Endothelial cell of umbilical vein (primary cell): ENCODE measurements at regions not wholly inside any gene's neighbourhood (a gene's known extent, or its start where the extent isn't known, plus 50 kb on each side); places are given as distances from the start of the nearest gene placed in this dataset.

Experiments
- BruUV-seq: library from RNA; stranded (reverse); fragments of 400-500 nt; replicated peaks from 2 replicates; lab custom pipeline; 2021; lab: Mats Ljungman, UMichigan
- CTCF ChIA-PET: fragments of 300-600, 350-600 bp; sonication (Branson Sonifier 250); formaldehyde crosslinking; loops from one replicate; lab custom pipeline; 2021; ENCODE audit warnings: antibody characterized with exemption, inconsistent platforms; lab: Charles Lee
- POLR2A ChIA-PET: fragments of 300-600, 350-600 bp; sonication (Branson Sonifier 250); formaldehyde crosslinking; loops from one replicate; lab custom pipeline; 2021; ENCODE audit warnings: antibody characterized with exemption, inconsistent platforms; lab: Charles Lee
- DNase-seq: peaks from one replicate; pipeline ENCODE4 v3.0.0-alpha.2; 2011; ENCODE audit warnings: low read depth, low spot score
- FAIRE-seq: peaks from 2 replicates; lab custom pipeline; 2011; peaks lifted over from hg19 to GRCh38; lab: Jason Lieb, UNC
- H2AFZ ChIP-seq: 2 replicates; pipeline ENCODE4 v1.6.0; 2012; ENCODE audit warnings: low read depth, low read length, control low read depth, inconsistent platforms
- H3K27ac ChIP-seq: 2 replicates; pipeline ENCODE4 v1.5.1; 2011; ENCODE audit warnings: low read depth, mild to moderate bottlenecking, control low read depth, low read length, moderate library complexity; ENCODE audit not compliant: insufficient read depth
- H3K27me3 ChIP-seq, 2 experiments: 2 replicates each; pipeline versions ENCODE4 v1.6.0 to v1.6.1; 2011; ENCODE audit warnings: low read length in 2 of 2, mixed read lengths in 1 of 2; ENCODE audit not compliant: control insufficient read depth in 2 of 2, insufficient read depth in 2 of 2
- H3K36me3 ChIP-seq, 2 experiments: 2 replicates in 1 of 2; 3 replicates in 1 of 2; pipeline ENCODE4 v1.5.1; 2011; ENCODE audit warnings: low read length in 2 of 2, mild to moderate bottlenecking in 1 of 2, moderate library complexity in 1 of 2; ENCODE audit not compliant: control insufficient read depth in 2 of 2, insufficient read depth in 2 of 2; ENCODE audit errors: extremely low read depth in 1 of 2
- H3K4me1 ChIP-seq: 3 replicates; pipeline ENCODE4 v1.5.1; 2011; ENCODE audit warnings: mild to moderate bottlenecking, low read length; ENCODE audit not compliant: control insufficient read depth, insufficient read depth; ENCODE audit errors: extremely low read depth
- H3K4me2 ChIP-seq: 2 replicates; pipeline ENCODE4 v1.6.1; 2011; ENCODE audit warnings: low read length, control low read depth, mixed read lengths; ENCODE audit not compliant: insufficient read depth
- H3K4me3 ChIP-seq, 3 experiments: fragments of 200-600 bp in 1 of 3; sonication (generic), shearing (Covaris generic) in 1 of 3; replicated peaks in 1 of 3; 2 replicates each; pipeline ENCODE4 v1.5.1; 2011 to 2016; ENCODE audit warnings: control low read depth in 3 of 3, low read length in 3 of 3, mild to moderate bottlenecking in 2 of 3, inconsistent platforms in 1 of 3, low read depth in 1 of 3, moderate library complexity in 1 of 3; ENCODE audit not compliant: insufficient read depth in 1 of 3
- H3K79me2 ChIP-seq: 2 replicates; pipeline ENCODE4 v1.6.0; 2012; ENCODE audit warnings: low read length, inconsistent platforms; ENCODE audit not compliant: control insufficient read depth, insufficient read depth
- H3K9ac ChIP-seq: replicated peaks from 2 replicates; pipeline ENCODE3; 2011; ENCODE audit warnings: low read length, control low read depth; ENCODE audit not compliant: insufficient read depth; ENCODE audit errors: extremely low read depth
- H3K9me1 ChIP-seq: replicated peaks from 3 replicates; pipeline ENCODE4 v1.6.0; 2011; ENCODE audit warnings: mild to moderate bottlenecking, low read length; ENCODE audit not compliant: control insufficient read depth, insufficient read depth; ENCODE audit errors: extremely low read depth
- H3K9me3 ChIP-seq: replicated peaks from 2 replicates; pipeline ENCODE4 v1.5.1; 2012; ENCODE audit warnings: low read length, inconsistent platforms; ENCODE audit not compliant: control insufficient read depth, insufficient read depth
- H4K20me1 ChIP-seq: replicated peaks from 2 replicates; pipeline ENCODE3; 2011; ENCODE audit warnings: mild to moderate bottlenecking, low read length; ENCODE audit not compliant: control insufficient read depth, insufficient read depth; ENCODE audit errors: extremely low read depth
- CTCF ChIP-seq, 2 donors: IDR thresholded peaks; 1 replicate in 1 of 2; 2 replicates in 1 of 2; pipeline ENCODE4 v1.5.1; 2011; ENCODE audit warnings: low read length in 2 of 2, mild to moderate bottlenecking in 2 of 2, moderate library complexity in 2 of 2, control low read depth in 1 of 2, inconsistent platforms in 1 of 2, low read depth in 1 of 2; ENCODE audit not compliant: insufficient read depth in 1 of 2; ENCODE audit errors: extremely low read depth in 1 of 2
- EZH2 ChIP-seq: IDR thresholded peaks from 2 replicates; pipeline ENCODE4 v1.6.1; 2012; ENCODE audit warnings: borderline replicate concordance, low read depth, mild to moderate bottlenecking, moderate library complexity, low read length, inconsistent platforms; ENCODE audit not compliant: severe bottlenecking
- FOS ChIP-seq: IDR thresholded peaks from 2 replicates; pipeline ENCODE4 v1.6.1; 2011; ENCODE audit warnings: mild to moderate bottlenecking, low read length, moderate library complexity, borderline replicate concordance; ENCODE audit not compliant: insufficient read depth
- GATA2 ChIP-seq: IDR thresholded peaks from 2 replicates; pipeline ENCODE4 v1.7.0; 2011; ENCODE audit warnings: low read depth, mild to moderate bottlenecking, moderate library complexity, mixed read lengths, low read length; ENCODE audit not compliant: insufficient read length, insufficient read depth
- JUN ChIP-seq: IDR thresholded peaks from 2 replicates; pipeline ENCODE4 v1.6.1; 2011; ENCODE audit warnings: borderline replicate concordance, low read depth; ENCODE audit not compliant: insufficient read length, insufficient read depth
- MAX ChIP-seq: IDR thresholded peaks from 2 replicates; pipeline ENCODE4 v1.6.1; 2011; ENCODE audit not compliant: insufficient read depth, insufficient read length
- MYC ChIP-seq: IDR thresholded peaks from one replicate; pipeline ENCODE4 v1.6.1; 2011; ENCODE audit warnings: mild to moderate bottlenecking, low read depth, low read length
- POLR2A ChIP-seq: IDR thresholded peaks from 2 replicates; pipeline ENCODE4 v1.6.1; 2012; ENCODE audit warnings: low read depth, mild to moderate bottlenecking, control low read depth, low read length
- POLR2AphosphoS5 ChIP-seq: IDR thresholded peaks from 2 replicates; pipeline ENCODE4 v1.6.1; 2012; ENCODE audit warnings: low read depth, mild to moderate bottlenecking, control low read depth, low read length, moderate library complexity; ENCODE audit not compliant: insufficient read depth
- dilution Hi-C: fragments of 300-500 bp; cut with MboI; formaldehyde crosslinking; loops from one replicate; pipeline ENCODE4 v1.15.0; 2019; ENCODE audit warnings: low sequenced_read_pairs; ENCODE audit not compliant: extremely low pct_ligation_motif_present
- intact Hi-C: fragments of 100-400 bp; cut with micrococcal nuclease; formaldehyde crosslinking; loops from one replicate; pipeline ENCODE4 v1.10.0; 2022

- intact Hi-C loops (no loop called here), dilution Hi-C loops (no loop called here)
- ChIA-PET CTCF (no interaction called here), POLR2A (no interaction called here)
- Histone ChIP-seq H3K9ac (no peak overlapping the region), H3K4me3 (no peak overlapping the region), H3K9me1 (no peaks in the 10 kb centered on the region), H2AFZ (no peak overlapping the region), H3K4me2 (no peak overlapping the region), H3K4me1 (no peaks in the 10 kb centered on the region), H3K36me3 (no peaks in the 10 kb centered on the region), H4K20me1 (no peaks in the 10 kb centered on the region), H3K27me3 (no peaks in the 10 kb centered on the region), H3K79me2 (no peaks in the 10 kb centered on the region), H3K27ac (no peak overlapping the region), H3K9me3 (no peaks in the 10 kb centered on the region)
- DNase-seq = no peak
- no TSS peak for BruUV-seq
- no peak for TF ChIP-seq GATA2
- no peak for TF ChIP-seq POLR2A
- TF ChIP-seq MYC = no peak
- no peak for TF ChIP-seq FOS
- TF ChIP-seq JUN = no peak
- TF ChIP-seq CTCF (IDR thresholded peaks at IDR 0.05; ENCODE audit: extremely low read depth in 1 of 2, insufficient read depth in 1 of 2, low read depth in 1 of 2, low read length in 2 of 2) = no peak
- no peak for TF ChIP-seq POLR2AphosphoS5
- no peak for TF ChIP-seq EZH2
- no peak for TF ChIP-seq MAX
- no peak for FAIRE-seq
Observed at GRCh38 chr2:210913461-210913860, 357.1 kb downstream of the CPS1 start.
